Cardiac muscle cell (in vitro differentiated cells and primary cell): ENCODE measurements at regions not wholly inside any gene's neighbourhood (a gene's known extent, or its start where the extent isn't known, plus 50 kb on each side); places are given as distances from the start of the nearest gene placed in this dataset.
A peak's percentile ranks its signal among the peaks of the same experiment; 100 is the strongest.
"Not testable (repeated sequence)": the region's sequence is repeated elsewhere in the genome, so short reads cannot be mapped to it uniquely, and the experiment has no call there.

Experiments
- DNase-seq, 2 donors: peaks; one replicate each; pipeline versions ENCODE4 v3.0.0 to v3.0.0-alpha.2; 2010 to 2017; ENCODE audit warnings: low read depth in 1 of 2, low spot score in 1 of 2
- H3K27ac ChIP-seq: fragments of 200-600 bp; sonication (generic); 2 replicates; pipeline ENCODE4 v1.5.1; 2016
- H3K27me3 ChIP-seq: fragments of 200-600 bp; sonication (generic); 2 replicates; pipeline ENCODE4 v1.6.0; 2016; ENCODE audit warnings: control low read depth
- H3K36me3 ChIP-seq: fragments of 200-600 bp; sonication (generic); 2 replicates; pipeline ENCODE4 v1.5.1; 2016; ENCODE audit warnings: control low read depth
- H3K4me1 ChIP-seq: fragments of 200-600 bp; sonication (generic); 2 replicates; pipeline ENCODE4 v1.8.1; 2017; ENCODE audit warnings: low read depth, mild to moderate bottlenecking, mixed run types
- H3K4me3 ChIP-seq: fragments of 200-600 bp; sonication (generic); 2 replicates; pipeline ENCODE4 v1.5.1; 2016; ENCODE audit warnings: mild to moderate bottlenecking
- H3K9me3 ChIP-seq: fragments of 200-600 bp; sonication (generic); 2 replicates; pipeline ENCODE4 v1.5.1; 2017; ENCODE audit warnings: low read depth, mild to moderate bottlenecking, control low read depth
- TF ChIP-seq, protein P1 (sequence below): IDR thresholded peaks from 2 replicates; pipeline ENCODE4 v1.5.1; 2012; ENCODE audit warnings: low read depth, mild to moderate bottlenecking, low read length

DNA sequence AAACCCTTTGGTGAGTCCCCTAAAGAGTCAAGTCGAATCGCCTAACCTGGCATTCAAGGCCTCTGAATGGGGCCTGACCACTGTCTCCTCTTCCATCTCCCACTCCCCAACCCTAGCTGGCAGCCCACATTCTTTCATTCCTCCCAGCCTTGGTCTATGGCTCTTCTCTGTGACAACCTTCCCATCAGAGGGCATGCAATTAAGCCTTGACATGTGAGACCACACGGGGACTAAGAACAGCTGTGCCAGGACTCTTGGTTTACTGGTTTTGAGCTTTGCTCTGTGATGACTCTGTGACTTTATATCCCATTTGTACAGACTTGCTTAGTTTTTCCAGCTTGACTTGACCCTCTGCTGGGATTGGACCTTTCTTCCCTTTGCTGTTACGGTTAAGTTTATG is 116.6 kb downstream of the BUB3 start:
- peaks cover 11% of the 10 kb centered on the region for H3K27me3 ChIP-seq
- H3K9me3 ChIP-seq = no peaks in the 10 kb centered on the region
- no peak overlapping the region for H3K4me3 ChIP-seq
- DNase-seq = no peak
- TF ChIP-seq, protein P1, sequence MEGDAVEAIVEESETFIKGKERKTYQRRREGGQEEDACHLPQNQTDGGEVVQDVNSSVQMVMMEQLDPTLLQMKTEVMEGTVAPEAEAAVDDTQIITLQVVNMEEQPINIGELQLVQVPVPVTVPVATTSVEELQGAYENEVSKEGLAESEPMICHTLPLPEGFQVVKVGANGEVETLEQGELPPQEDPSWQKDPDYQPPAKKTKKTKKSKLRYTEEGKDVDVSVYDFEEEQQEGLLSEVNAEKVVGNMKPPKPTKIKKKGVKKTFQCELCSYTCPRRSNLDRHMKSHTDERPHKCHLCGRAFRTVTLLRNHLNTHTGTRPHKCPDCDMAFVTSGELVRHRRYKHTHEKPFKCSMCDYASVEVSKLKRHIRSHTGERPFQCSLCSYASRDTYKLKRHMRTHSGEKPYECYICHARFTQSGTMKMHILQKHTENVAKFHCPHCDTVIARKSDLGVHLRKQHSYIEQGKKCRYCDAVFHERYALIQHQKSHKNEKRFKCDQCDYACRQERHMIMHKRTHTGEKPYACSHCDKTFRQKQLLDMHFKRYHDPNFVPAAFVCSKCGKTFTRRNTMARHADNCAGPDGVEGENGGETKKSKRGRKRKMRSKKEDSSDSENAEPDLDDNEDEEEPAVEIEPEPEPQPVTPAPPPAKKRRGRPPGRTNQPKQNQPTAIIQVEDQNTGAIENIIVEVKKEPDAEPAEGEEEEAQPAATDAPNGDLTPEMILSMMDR = no peak
- H3K4me1 ChIP-seq = no peaks in the 10 kb centered on the region
- no peak overlapping the region for H3K27ac ChIP-seq
- H3K36me3 ChIP-seq = no peaks in the 10 kb centered on the region

DNA sequence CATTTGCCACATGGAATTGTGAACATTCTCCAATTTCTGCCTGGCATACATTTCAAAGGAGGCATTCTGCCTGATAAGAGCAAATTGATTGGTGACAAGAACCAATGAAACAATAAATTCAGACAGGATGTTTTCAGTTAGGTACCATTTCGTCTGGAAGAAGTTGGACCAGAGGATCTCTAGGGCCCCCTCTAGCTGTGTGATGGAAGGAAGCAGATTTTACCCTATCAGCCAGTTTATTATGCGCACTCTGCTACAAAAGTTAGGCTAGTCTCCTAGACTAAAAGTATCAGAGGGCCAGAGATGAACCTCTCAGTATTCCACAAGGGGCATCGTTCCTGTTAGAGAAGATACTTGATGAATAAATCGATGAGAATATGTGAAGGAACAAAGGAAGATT is 118.0 kb downstream of the BUB3 start:
- Histone ChIP-seq H3K27ac (no peak overlapping the region), H3K4me1 (no peaks in the 10 kb centered on the region), H3K36me3 (no peaks in the 10 kb centered on the region), H3K9me3 (no peaks in the 10 kb centered on the region), H3K4me3 (no peak overlapping the region), H3K27me3 (peaks cover 11% of the 10 kb centered on the region)
- DNase-seq = no peak
- TF ChIP-seq, protein P1 = peak; percentile 19

DNA sequence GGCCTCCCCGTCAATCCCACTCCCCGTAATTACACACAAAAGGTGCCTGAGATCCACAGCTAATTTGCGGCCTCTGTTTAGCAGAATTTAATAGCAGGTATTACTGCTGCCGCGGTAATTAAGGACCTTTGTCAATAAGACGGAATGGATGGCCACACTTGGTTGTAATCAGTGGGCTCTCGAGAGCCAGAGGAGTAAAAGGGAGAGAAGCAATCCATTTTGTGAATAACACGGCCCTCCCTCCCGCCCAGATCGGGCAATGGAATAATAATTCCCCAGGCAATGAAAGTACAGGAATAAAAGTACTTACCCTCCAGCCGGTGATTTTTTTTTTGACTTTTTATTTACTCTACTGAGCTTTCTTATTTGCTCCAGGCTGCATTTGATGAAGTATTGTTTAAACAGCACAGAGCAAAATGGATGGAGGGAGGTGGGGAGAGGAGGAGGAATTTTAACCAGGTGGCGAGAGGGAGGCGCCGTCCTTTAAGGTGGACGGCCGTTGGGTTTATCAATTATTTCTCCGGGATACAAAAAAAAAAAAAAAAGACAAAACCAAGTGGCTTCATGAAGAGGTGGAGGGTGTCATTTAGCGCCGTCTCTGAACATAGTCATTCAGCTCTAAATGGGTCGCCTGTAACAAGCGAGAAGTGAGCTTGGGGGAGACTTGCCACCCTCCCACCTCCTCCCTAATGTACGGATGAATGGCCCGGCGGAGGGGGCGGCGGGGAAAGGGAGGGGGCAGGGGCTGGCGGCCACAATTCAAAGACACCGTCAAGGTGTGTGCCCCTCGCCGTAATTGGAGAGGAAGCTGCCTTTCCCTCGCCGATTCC is 120.3 kb downstream of the BUB3 start:
- Histone ChIP-seq H3K4me1 (no peaks in the 10 kb centered on the region), H3K27me3 (peaks cover 11% of the 10 kb centered on the region), H3K27ac (no peak overlapping the region), H3K4me3 (no peak overlapping the region), H3K36me3 (no peaks in the 10 kb centered on the region), H3K9me3 (no peaks in the 10 kb centered on the region)
- TF ChIP-seq, protein P1 = no peak
- no peak for DNase-seq

DNA sequence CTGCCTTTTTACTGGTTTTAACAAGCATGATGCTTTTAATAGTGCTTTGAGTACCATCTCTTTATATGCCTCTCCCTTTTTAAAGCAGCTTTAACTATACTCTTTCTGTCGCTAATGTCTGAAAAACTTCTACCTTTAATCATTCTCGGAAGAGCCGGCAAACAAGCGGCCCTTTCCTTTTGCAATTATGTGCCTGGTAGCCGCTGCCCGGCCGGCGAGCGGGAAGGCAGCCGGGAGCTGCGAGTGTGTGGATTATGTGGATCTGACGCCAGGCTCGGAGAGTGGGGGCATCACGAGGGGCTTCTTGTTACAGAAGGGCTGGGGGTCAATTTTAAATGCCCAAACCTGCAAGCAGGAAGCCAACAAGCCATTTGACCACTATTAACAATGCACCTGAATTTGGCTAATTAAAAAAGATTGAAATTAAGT is 120.9 kb downstream of the BUB3 start:
- DNase-seq = no peak
- Histone ChIP-seq H3K27me3 (peaks cover 11% of the 10 kb centered on the region), H3K4me1 (no peaks in the 10 kb centered on the region), H3K4me3 (no peak overlapping the region), H3K9me3 (no peaks in the 10 kb centered on the region), H3K27ac (no peak overlapping the region), H3K36me3 (no peaks in the 10 kb centered on the region)
- TF ChIP-seq, protein P1 = no peak

DNA sequence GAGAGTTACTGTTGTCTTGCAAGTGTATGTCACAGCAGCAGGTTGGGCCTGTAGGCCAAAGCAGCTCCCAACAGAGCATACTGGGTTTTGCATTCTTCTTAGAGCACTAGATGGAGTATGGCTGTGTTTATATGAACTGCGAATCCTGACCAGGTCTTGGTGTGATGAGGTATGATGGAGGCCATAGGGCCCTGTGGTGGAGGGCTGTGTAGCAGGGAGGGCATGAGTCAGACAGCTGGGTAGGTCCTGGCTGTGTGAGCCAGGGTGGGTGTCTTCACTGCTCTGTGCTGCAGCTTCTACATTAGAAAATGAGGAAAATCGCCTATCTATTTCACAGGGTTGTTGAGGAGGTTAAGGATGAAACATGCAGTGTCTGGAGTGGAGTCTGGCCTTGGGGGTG is 124.2 kb downstream of the BUB3 start:
- TF ChIP-seq, protein P1 = no peak
- peaks cover 11% of the 10 kb centered on the region for H3K27me3 ChIP-seq
- H3K36me3 ChIP-seq = no peaks in the 10 kb centered on the region
- H3K4me3 ChIP-seq = no peak overlapping the region
- no peaks in the 10 kb centered on the region for H3K4me1 ChIP-seq
- no peak for DNase-seq
- H3K9me3 ChIP-seq = no peaks in the 10 kb centered on the region
- H3K27ac ChIP-seq = no peak overlapping the region

DNA sequence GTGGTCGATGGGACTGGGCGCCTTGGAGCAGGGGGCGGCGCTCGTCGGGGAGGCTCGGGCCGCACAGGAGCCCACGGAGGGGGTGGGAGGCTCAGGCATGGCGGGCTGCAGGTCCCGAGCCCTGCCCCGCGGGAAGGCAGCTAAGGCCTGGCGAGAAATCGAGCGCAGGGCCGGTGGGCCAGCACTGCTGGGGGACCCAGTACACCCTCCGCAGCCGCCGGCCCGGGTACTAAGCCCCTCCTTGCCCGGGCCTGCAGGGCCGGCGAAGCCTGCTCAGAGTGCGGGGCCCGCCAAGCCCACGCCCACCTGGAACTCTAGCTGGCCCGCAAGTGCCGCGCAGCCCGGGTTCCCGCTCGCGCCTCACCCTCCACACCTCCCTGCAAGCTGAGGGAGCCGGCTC is 129.2 kb downstream of the BUB3 start:
- not testable (repeated sequence) for H3K27ac ChIP-seq, H3K4me1 ChIP-seq, DNase-seq, H3K27me3 ChIP-seq, H3K36me3 ChIP-seq, H3K4me3 ChIP-seq, H3K9me3 ChIP-seq
